GM12878 (cell line): ENCODE measurements at regions not wholly inside any gene's neighbourhood (a gene's known extent, or its start where the extent isn't known, plus 50 kb on each side); places are given as distances from the start of the nearest gene placed in this dataset.
"Not testable (repeated sequence)": the region's sequence is repeated elsewhere in the genome, so short reads cannot be mapped to it uniquely, and the experiment has no call there.

Source experiments
- ATAC-seq: fragments of 200-7000 bp; cut with Tn5 transposase; 3 replicates; pipeline ENCODE4 v1.9.1; 2020; ENCODE audit warnings: mild to moderate bottlenecking, moderate library complexity
- BruUV-seq: library from RNA; stranded (reverse); fragments of 400-500 nt; replicated peaks from 2 replicates; lab custom pipeline; 2021; lab: Mats Ljungman, UMichigan
- CTCF ChIA-PET: fragments of 300-600 bp; sonication (Branson Sonifier 250); formaldehyde crosslinking; extraction: SDS; loops from one replicate; lab custom pipeline; 2021; ENCODE audit warnings: inconsistent platforms; lab: Yijun Ruan, JAX
- POLR2A ChIA-PET: fragments of 350-600 bp; formaldehyde crosslinking; extraction: SDS; loops from one replicate; lab custom pipeline; 2021; ENCODE audit warnings: inconsistent platforms; lab: Charles Lee
- RAD21 ChIA-PET: fragments of 300-600 bp; sonication (Branson Sonifier 250); formaldehyde crosslinking; loops from one replicate; lab custom pipeline; 2023; ENCODE audit warnings: antibody characterized with exemption; ENCODE audit not compliant: unreplicated experiment; lab: Charles Lee
- SMC1A ChIA-PET: fragments of 300-600 bp; sonication (Branson Sonifier 250); formaldehyde crosslinking; loops from one replicate; lab custom pipeline; 2023; ENCODE audit not compliant: unreplicated experiment, uncharacterized antibody; lab: Charles Lee
- DNase-seq: peaks from one replicate; pipeline ENCODE4 v3.0.0-alpha.2; 2011; ENCODE audit warnings: low read depth, low spot score
- FAIRE-seq: peaks from 3 replicates; lab custom pipeline; 2011; peaks lifted over from hg19 to GRCh38; lab: Jason Lieb, UNC
- H2AFZ ChIP-seq: 2 replicates; pipeline ENCODE4 v1.6.0; 2011; ENCODE audit warnings: low read depth, low read length, control low read depth; ENCODE audit not compliant: control insufficient read depth
- H3K27ac ChIP-seq: 2 replicates; pipeline ENCODE4 v1.5.1; 2011; ENCODE audit warnings: control low read depth; ENCODE audit not compliant: control insufficient read depth, insufficient read depth
- H3K27me3 ChIP-seq, 2 experiments: replicated peaks in 1 of 2; 2 replicates each; pipeline versions ENCODE4 v1.6.0 to v1.6.1; 2011; ENCODE audit warnings: low read length in 1 of 2; ENCODE audit not compliant: control insufficient read depth in 2 of 2, insufficient read depth in 2 of 2
- H3K36me3 ChIP-seq, 2 experiments: 2 replicates each; pipeline ENCODE4 v1.5.1; 2011; ENCODE audit warnings: low read length in 1 of 2; ENCODE audit not compliant: control insufficient read depth in 2 of 2, insufficient read depth in 2 of 2
- H3K4me1 ChIP-seq: 2 replicates; pipeline ENCODE4 v1.6.1; 2011; ENCODE audit warnings: mild to moderate bottlenecking, low read length, moderate library complexity, mixed read lengths; ENCODE audit not compliant: control insufficient read depth, insufficient read depth
- H3K4me2 ChIP-seq: 2 replicates; pipeline ENCODE4 v1.6.0; 2011; ENCODE audit warnings: control low read depth; ENCODE audit not compliant: control insufficient read depth, insufficient read depth
- H3K4me3 ChIP-seq: fragments of 200-600 bp; sonication (generic); 2 replicates; pipeline ENCODE4 v1.5.1; 2016
- H3K79me2 ChIP-seq: 2 replicates; pipeline ENCODE4 v1.6.0; 2011; ENCODE audit warnings: low read length; ENCODE audit not compliant: control insufficient read depth, insufficient read depth
- H3K9ac ChIP-seq: 2 replicates; pipeline ENCODE4 v1.8.0; 2011; ENCODE audit warnings: low read length, control low read depth, mixed read lengths; ENCODE audit not compliant: control insufficient read depth, insufficient read depth
- H3K9me3 ChIP-seq: replicated peaks from 3 replicates; pipeline ENCODE4 v1.5.1; 2011; ENCODE audit warnings: mild to moderate bottlenecking, low read length; ENCODE audit not compliant: control insufficient read depth, insufficient read depth
- H4K20me1 ChIP-seq: 2 replicates; pipeline ENCODE4 v1.6.0; 2011; ENCODE audit not compliant: control insufficient read depth, insufficient read depth
- WGBS: methylation state at CpG from one replicate; pipeline ENCODE4 v1.1.6; 2016; ENCODE audit warnings: low lambda C conversion rate; ENCODE audit not compliant: insufficient replicate concordance, insufficient coverage; ENCODE audit errors: missing lambda C conversion rate; 5-methylcytosine and 5-hydroxymethylcytosine counted together
- in situ Hi-C: fragments of 300-500 bp; cut with MboI; formaldehyde crosslinking; loops from 9 replicates; pipeline ENCODE4 v1.14.3; 2018; ENCODE audit warnings: mixed read lengths
- intact Hi-C: fragments of 100-400 bp; cut with micrococcal nuclease; formaldehyde crosslinking; loops from one replicate; pipeline ENCODE4 v1.14.2; 2022; ENCODE audit not compliant: unreplicated experiment

DNA sequence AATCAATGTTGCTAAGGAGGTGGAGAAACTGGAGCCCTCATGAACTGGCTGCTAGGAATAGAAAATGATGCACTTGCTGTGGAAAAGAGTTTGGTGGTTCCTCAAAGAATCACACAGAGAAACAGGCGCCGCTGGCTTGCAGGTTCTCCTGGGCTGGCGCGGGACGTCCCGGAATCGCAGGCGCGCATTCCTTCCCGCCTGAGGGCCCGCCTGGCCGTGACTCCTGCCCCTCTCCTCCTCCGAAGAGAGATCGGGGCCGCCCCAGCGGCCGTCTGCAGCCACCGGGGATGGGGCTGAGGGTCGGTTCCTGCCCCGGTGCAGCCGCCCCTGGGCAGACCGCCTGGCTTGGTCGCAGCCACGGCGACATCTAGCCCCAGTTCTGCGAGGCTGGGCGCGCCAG, 284.4 kb downstream of the CWH43 start:
- H4K20me1 ChIP-seq, SMC1A ChIA-PET, H3K79me2 ChIP-seq, in situ Hi-C loops, DNase-seq, H3K4me3 ChIP-seq, intact Hi-C loops, BruUV-seq, RAD21 ChIA-PET, CTCF ChIA-PET, H2AFZ ChIP-seq, POLR2A ChIA-PET, H3K27ac ChIP-seq, FAIRE-seq, ATAC-seq, H3K36me3 ChIP-seq, H3K4me1 ChIP-seq, H3K27me3 ChIP-seq, H3K9ac ChIP-seq, H3K9me3 ChIP-seq, H3K4me2 ChIP-seq: not testable (repeated sequence)
- WGBS, result 58% methylated on average over 25 of the region's 28 CpGs

DNA sequence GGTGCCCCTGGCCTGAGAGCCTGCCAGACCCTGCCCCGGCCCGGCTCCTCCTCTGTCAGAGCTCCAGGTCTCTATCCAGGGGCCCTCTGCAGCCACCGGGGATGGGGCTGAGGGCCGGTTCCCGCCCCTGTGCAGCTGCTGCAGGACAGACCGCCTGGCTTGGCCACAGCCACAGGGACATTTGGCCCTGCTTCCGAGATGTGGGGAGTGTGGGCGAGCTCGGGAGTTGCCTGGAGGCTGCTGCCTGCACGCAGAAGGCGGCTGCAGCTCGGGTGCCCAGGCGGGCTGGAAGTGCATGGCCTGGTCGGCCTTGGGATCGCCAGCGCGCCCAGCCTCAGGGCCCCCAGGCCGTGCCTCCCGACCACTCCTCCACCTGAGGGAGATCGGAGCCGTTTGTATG, 284.8 kb downstream of the CWH43 start:
- H3K9ac ChIP-seq, SMC1A ChIA-PET, H3K9me3 ChIP-seq, H3K36me3 ChIP-seq, CTCF ChIA-PET, H4K20me1 ChIP-seq, H3K79me2 ChIP-seq, RAD21 ChIA-PET, H3K4me3 ChIP-seq, POLR2A ChIA-PET, H3K27me3 ChIP-seq, in situ Hi-C loops, ATAC-seq, H3K27ac ChIP-seq, DNase-seq, BruUV-seq, FAIRE-seq, H2AFZ ChIP-seq, intact Hi-C loops, H3K4me1 ChIP-seq, H3K4me2 ChIP-seq: not testable (repeated sequence)
- WGBS, result 64% methylated on average over 19 of the region's 21 CpGs

DNA sequence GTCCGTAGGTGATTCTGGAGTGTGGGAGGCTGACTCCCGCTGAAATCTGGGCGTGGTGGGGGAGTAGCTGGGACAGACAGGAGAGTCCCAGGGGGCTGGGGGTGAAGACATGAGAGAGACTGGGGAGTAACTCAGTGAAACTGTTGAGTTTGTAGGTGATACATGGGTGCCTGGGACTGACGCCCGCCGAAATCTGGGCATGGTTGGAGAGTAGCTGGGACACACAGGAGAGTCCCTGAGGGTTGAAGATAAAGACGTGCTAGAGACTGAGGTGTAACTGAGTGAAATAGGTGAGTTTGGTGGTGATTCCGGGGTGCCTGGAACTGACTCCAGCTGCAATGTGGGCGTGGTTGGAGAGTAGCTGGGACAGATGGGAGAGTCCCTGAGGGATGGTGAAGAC, 299.8 kb downstream of the CWH43 start:
- H3K9me3 ChIP-seq, FAIRE-seq, H3K9ac ChIP-seq, H3K27ac ChIP-seq, RAD21 ChIA-PET, H4K20me1 ChIP-seq, POLR2A ChIA-PET, H3K4me3 ChIP-seq, H3K79me2 ChIP-seq, ATAC-seq, intact Hi-C loops, H3K4me2 ChIP-seq, SMC1A ChIA-PET, H3K27me3 ChIP-seq, H3K36me3 ChIP-seq, H2AFZ ChIP-seq, in situ Hi-C loops, BruUV-seq, H3K4me1 ChIP-seq, CTCF ChIA-PET, DNase-seq: not testable (repeated sequence)
- no CpG with 5 or more reads among the region's 9 CpGs for WGBS

DNA sequence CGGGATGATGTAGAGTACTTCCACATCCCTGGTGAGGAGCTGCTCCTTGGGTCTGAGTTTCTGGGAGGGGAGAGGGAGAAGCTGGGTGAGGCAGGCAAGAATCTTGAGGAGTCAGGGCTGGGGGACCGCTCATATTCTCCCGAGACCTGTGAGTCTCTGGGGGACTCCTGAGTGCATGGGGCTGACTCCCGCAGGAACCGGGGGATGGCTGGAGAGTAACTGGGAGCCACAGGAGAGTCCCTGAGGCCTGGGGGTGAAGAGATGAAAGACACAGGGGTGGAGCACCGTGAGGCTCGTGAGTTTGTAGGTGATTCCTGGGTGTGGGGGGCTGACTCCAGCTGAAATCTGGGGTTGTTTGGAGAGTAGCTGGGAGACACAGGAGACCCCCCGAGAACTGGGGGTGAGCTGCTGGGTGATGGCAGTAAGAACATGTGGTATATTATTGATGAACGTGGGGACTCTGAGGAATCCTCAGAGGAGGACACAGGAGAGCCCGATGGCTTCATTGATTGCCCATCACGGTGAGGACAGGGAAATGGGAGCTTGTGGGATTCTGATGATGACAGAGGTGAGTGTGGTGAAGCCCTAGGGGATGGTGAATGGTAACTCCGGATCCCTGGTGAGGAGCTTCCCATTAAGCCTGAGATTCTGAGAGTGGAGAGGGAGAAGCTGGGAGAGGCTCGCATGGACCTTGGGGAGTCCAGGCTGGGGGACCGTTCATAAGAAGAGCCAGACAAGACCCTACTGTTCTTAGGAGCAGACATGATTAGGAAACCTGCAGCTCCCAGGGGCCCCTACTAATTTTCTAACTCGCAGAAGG, 301.1 kb downstream of the CWH43 start:
- H2AFZ ChIP-seq, SMC1A ChIA-PET, CTCF ChIA-PET, H4K20me1 ChIP-seq, ATAC-seq, H3K36me3 ChIP-seq, H3K9me3 ChIP-seq, RAD21 ChIA-PET, FAIRE-seq, H3K9ac ChIP-seq, H3K4me1 ChIP-seq, intact Hi-C loops, POLR2A ChIA-PET, H3K4me2 ChIP-seq, DNase-seq, H3K4me3 ChIP-seq, in situ Hi-C loops, H3K27me3 ChIP-seq, H3K27ac ChIP-seq, H3K79me2 ChIP-seq, BruUV-seq: not testable (repeated sequence)
- WGBS, result no CpG with 5 or more reads among the region's 15 CpGs
